ENCODE measurements at regions not wholly inside any gene's neighbourhood (a gene's known extent, or its start where the extent isn't known, plus 50 kb on each side); places are given as distances from the start of the nearest gene placed in this dataset.

DNA sequence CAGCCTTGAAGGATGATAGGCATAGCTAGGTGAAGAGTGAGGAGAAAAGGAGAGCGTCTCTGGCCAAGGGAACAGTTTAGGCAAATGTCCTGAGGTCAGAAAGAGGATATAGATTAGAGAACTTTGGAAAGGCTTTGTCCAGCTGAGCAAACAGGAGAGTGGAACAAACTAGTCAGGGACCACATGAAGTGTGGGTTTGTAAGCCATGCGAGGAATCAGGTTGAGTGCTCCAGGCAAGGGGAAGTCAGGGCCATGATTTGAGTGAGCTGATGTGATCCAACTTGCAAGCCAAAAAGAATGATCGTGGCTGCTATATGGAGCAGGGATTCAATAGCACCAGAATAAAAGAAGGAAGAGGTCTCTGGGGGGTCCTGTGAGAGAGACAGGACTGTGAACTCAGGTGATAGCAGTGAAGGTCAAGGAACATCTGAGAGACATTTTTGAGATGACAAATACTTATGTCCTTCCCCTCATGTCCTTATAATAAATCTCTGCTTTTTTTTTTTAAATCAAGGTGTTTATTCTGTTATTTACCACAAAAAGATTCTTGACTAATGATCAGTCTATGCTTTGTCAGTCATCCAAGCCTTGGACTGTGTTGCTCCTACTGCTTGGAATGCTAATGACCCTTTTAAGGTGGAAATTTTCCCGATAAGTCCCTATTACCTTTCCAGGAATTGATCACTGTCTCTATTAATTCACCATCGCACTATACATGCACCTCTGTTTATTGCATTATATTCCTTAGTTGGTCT is 472.6 kb downstream of the TXNL1 start:
- no peak for DNase-seq

DNA sequence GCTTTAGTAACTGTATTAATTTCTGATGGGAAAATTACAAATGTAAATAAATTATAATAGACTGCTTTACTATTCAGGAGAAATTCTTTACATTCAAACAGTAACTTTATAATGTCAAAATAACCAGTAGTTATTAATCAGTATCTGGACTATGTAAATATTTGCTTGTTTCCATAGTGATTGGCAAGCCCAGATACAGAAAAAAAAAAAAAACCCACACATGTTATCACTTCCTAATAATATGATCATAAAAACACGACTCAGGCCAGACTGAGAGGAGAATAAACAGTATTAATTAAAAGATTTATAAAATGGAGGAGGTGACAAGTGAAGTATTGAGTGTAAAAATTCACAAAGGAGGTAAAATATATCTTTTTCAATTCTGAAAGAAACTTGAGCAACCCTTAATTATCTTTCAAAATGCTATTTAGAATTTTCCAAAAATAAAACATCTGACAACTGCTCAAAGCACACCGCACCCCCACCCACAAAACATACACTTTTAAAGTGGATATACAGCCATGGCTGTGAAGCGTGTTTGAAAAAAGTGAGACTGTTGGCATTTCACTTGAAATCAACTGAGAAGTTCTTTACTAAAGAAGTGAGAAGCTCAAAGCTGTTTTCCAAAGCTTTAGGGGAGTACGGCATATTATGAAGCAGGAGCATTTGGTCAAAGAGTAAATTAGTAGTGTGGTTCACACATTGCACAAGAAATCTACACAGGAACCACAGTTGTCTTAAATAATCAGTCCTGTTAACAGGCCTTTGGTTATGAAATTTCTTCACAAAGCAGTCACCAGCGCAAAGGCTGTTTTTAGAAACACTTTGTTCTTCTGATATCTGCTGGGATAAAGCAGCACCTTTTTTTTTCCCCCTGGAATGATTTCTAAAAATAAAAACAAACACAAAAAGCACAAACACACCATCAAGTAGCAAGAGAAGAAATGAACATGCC is 475.8 kb downstream of the TXNL1 start:
- no peak for DNase-seq

DNA sequence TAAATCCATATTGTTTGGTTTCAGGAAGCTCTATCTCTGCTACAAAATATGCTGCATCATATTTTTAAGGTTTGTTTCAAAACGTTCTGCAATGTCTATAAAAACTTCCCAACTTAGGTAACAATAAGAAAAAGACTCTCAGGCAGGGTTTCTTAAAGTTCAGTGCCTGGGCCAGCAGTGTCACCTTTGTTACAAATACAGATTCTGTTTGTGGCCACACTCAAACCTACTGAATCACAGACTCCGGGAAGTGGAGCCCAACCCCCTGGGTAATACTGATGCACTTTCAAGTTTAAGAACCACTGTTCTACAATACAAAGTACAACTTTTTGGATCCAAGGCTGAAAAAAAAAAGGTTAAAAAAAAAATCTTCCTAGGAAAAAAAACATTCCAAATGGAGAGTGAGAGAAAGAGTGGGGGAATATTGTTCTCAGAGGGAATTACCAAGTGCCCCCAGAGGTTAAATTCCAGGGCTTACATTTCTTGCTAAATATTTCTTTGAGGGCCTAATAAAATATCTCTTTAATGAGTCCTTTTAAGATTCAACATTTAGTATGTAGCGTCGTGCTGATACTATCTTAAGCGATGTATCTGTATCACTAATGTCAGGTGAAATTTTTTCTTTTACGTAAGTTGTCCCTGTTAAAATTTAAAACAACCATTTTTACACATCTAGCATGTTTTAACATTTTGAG is 476.7 kb downstream of the TXNL1 start:
- DNase-seq = no peak

- no peak for DNase-seq
Observed at GRCh38 chr18:56158676-56159075, 479.7 kb downstream of the TXNL1 start.

DNA sequence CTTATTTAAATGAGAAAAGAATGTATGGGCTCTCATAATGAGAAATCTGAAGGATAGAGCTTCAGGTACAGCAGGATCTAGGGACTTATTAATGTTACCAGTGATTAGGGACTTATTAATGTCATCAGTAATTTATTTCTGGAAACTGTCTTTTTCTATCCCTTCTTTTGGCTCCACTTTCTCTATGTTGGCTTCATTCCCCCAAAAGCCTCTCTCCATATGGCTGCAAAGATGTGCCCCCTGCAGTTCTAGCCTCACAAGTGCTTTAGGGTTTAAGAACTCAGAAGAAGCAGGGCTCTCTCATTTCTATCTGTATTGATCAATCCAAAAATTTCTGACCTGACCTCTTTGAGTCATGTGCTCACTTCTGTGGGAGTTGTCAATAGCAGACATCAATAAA is 480.9 kb downstream of the TXNL1 start:
- no peak for DNase-seq

DNA sequence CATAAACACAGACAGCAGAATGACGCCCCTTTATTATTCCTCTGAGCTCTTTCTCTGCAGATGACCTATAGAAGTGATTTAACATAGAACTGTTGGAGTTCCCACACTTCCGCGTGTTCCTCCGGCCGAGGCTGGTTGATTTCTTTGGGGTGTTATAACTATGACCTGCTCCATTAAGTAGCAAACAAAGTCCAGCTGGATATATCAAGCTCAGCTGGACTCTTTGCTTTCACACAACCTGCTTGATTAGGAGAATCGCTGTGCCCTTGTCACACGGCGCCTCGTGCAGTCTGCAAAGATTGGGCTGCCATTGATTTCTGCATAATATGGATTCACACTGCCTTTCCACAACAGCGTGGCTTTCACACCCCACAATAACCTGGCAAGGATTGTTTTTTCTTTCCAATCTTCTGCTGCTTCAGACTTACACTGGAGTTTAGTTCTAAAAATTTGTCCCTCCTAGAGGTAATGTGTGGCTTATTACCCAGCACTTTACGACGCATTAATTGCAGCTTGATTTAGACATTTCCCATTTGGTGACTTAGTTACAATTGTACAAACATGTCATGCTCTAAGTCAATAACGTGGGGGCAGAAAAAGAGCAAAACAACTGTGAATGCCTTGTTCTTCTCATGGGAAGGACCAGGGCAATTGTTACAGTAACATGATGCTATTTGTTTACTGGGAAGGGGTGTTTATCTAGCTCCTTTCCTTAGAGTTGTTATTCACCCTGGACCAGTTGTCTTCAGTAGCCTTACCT is 485.7 kb downstream of the TXNL1 start:
- DNase-seq = no peak

- no peak for DNase-seq
Observed at GRCh38 chr18:56148373-56148772, 490.0 kb downstream of the TXNL1 start.

DNA sequence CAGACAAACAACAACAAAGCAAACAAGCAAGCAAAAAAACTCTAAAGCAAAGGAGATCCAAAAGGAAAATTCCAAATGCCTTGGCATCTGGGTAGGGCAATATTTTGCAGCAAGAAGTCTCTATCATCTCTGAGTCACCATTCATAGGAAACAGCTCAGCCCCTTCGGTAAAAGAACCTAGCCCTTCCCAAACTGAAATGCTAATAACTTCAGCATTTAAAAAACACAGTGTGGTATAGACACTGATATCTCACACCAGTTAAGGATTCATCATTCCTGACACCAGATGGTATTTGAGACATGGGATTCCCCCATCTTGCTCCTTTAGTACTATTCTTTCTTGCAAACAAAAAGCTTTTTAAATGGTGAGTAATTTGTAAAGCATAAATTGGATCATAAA is 491.8 kb downstream of the TXNL1 start:
- DNase-seq = no peak

GRCh38 chr18:56142001-56142400 is 496.4 kb downstream of the TXNL1 start:
- DNase-seq = no peak

DNA sequence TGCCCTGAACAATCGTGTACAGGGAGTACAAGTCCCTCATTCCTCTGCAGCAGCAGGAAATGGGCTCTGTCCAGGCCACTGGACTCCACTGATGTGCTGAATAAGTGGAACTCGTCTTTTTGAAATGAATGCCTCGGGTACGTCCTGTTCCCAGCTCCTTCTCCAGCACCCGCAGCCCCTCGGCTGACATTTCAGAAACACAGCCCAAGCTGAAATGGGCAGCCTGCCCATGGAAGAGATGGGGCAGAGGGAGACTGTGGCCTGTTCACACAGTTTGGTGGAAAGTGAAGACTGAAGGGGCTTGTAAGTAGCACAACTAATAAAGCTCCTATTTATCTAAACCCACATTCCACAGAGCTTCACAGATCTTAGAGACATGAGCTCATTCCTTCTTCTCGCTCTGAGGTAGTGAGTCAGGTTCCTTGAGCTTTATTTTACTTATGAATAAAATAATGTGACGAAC is 498.6 kb downstream of the TXNL1 start:
- DNase-seq = no peak

DNA sequence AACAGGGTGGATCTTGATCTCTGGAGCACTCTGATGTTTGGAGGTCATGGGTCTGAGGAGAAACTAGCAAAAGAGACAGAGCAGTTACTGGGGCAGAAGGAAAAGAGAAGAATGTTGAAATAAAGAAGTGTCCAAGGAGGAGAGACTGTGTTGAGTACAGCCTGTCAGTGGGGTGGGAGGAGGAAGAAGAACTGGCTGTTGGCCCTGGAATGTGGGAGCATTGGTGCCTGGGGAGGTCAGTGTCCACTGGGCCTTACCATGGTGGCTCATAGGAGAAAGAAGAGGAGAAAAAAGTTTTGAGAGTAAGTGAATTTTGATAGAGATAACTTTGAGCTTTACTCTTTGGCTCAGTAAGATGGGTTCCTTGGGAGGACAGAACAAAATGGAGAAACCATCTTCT is 499.0 kb downstream of the TXNL1 start:
- no peak for DNase-seq

DNA sequence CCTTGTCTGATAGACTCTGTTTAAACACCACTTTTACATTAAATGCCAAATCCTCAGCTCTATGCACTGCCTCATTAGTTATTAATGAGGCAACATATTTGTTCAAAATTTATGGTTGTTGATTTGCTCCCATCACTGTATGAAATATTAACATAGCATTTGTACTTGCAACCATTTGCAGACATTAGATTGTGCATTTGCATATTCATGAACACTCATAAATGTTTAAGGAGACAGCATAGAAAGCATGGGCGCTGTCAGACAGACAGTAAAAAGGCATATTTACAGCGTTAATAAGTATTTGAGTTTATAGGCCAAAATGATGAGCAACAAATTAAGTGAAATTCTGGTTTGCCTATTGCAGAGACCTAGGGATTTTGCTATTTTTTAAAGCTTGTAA is 502.3 kb downstream of the TXNL1 start:
- DNase-seq = no peak

DNA sequence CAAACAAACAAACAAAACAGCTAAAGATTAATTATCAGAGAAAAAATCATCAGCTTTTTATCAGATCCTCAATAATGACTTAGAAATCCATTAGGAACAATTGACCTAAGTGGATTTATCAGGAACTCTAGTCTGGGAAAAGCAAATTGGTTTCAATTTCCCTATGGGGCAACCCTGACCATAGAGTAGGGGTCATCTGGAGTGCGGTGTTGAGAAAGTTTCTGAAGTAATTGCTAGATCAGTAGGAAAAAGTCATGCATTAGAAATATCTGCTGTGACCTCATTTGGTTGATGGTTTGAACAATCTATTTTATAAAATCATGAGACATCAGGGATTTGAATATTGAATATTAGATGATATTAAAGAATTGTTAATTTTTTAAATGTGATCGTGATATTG is 507.9 kb downstream of the TXNL1 start:
- no peak for DNase-seq

- DNase-seq = no peak
Observed at GRCh38 chr18:56128153-56128791, 510.1 kb downstream of the TXNL1 start.

DNA sequence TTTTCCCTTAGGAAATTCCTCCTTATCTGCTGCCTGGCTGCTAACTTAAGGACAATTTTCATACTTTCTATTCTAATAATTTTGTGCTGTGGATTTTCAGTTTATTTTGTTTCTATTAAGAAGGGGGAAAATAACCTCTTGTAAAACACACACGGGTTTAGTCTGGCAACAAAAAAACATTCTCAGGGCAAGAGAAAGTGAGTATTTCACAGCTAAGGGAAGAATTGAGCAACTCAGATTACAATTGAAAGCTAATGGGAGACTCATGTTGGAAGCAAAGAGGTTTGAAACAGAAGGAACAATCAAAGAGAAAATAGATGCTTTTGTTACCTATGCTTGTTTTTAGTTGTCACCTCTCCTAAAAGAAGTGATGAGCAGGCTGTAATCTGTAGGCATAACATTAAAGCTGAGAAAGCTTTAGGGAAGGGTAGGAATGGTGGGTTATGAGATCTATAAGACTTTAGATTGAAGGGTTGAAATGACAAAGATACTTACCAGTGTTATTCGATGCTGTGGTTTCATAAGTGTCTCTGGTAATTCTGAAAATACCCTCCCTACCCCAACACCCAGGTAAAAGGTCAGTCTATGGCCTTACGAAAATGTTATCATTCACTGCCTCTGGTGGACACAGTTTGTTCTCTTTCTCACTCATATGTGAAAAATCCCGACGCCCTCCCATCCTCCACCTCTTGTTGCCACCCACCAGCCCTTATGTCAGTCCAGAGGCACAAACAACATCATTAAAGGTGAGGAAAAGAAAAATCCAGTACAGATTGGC is 510.9 kb downstream of the TXNL1 start:
- DNase-seq = no peak

- DNase-seq = no peak
Observed at GRCh38 chr18:56124186-56124585, 514.2 kb downstream of the TXNL1 start.

DNA sequence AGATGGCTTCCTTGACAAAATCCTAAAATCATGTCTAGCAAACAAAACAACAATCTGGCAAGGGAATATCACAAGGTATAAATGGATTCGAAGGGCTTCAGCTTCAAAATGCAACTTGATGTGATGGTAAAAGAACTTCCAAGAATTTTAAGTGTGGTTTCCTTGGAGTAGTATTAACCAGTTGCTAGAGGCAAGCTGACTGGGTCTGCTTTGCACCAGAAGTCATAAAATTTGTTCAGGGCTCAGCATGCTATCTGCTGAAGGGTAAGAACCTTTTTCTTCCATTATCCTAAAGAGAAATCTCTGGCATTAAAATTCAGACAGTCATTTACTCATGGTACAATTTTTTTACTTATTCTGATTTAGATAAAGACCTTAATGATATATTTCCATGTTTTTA is 516.7 kb downstream of the TXNL1 start:
- DNase-seq = no peak

- no peak for DNase-seq
Observed at GRCh38 chr18:56120782-56121181, 517.6 kb downstream of the TXNL1 start.

DNA sequence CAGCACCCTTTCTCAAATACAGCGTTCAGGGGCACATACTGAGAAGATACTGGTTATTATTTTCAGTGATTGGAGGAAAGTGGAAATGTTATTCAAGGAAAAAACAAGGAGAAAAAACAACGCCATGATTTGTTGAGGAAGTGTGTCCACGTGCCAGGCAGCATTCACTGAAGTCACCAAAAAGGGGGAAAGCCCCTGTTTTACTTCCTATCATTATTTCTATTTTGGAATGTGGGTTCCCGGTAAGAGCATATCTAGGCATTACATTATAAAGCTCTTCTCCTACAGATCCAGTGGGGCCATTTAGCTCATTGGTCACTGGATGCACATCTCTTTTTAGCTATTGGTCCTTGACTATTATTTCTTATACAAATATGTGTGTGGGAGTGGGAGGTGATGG is 518.7 kb downstream of the TXNL1 start:
- no peak for DNase-seq

DNA sequence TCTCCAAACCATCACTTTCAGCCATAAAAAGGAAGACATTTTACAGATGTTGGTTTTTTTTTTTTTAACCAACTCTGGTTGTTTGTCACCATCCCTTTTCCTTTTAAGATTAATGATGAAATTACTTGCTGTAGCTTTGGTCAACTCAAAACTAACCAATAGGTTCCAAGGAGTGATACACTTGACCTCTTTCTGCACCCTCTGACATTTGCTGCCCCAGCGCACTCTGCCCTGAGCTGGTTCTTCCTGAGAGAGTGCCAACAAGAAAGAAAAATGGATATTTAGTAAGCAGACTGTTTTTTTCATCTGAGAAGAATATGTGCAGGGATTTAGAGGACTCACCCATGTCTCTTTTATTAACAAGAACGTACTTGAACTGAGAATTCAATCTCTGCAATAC is 520.0 kb downstream of the TXNL1 start:
- DNase-seq = no peak
